HCT116 (cell line): ENCODE measurements at regions not wholly inside any gene's neighbourhood (a gene's known extent, or its start where the extent isn't known, plus 50 kb on each side); places are given as distances from the start of the nearest gene placed in this dataset.

Experiments used
- CBX3 ChIP-seq: IDR thresholded peaks from 2 replicates; pipeline ENCODE4 v1.6.1; 2012; ENCODE audit warnings: low read depth
- EGR1 ChIP-seq: IDR thresholded peaks from 2 replicates; pipeline ENCODE4 v1.6.1; 2012; ENCODE audit warnings: low read depth
- EZH2 ChIP-seq: fragments of 200-600 bp; sonication (generic); IDR thresholded peaks from 2 replicates; pipeline ENCODE4 v1.6.1; 2017; ENCODE audit warnings: antibody characterized with exemption, mixed run types
- EZH2phosphoT487 ChIP-seq: fragments of 200-600 bp; IDR thresholded peaks from 2 replicates; pipeline ENCODE4 v1.6.1; 2018; ENCODE audit warnings: antibody characterized with exemption, borderline replicate concordance
- POLR2A ChIP-seq: IDR thresholded peaks from 2 replicates; pipeline ENCODE4 v1.7.0; 2011; ENCODE audit warnings: borderline replicate concordance; ENCODE audit not compliant: insufficient read depth, insufficient read length; ENCODE audit errors: extremely low read depth
- POLR2AphosphoS5 ChIP-seq: IDR thresholded peaks from 2 replicates; pipeline ENCODE4 v1.6.1; 2011; ENCODE audit warnings: mild to moderate bottlenecking, low read depth, low read length, moderate library complexity
- RAD21 ChIP-seq: IDR thresholded peaks from 2 replicates; pipeline ENCODE4 v1.6.1; 2012; ENCODE audit warnings: low read depth, mild to moderate bottlenecking
- SP1 ChIP-seq: IDR thresholded peaks from 2 replicates; pipeline ENCODE4 v1.6.1; 2012; ENCODE audit warnings: low read depth
- SRF ChIP-seq: IDR thresholded peaks from 2 replicates; pipeline ENCODE4 v1.6.1; 2012; ENCODE audit warnings: low read depth
- ZFX ChIP-seq: fragments of 450-650 bp; IDR thresholded peaks from 2 replicates; pipeline ENCODE4 v1.6.1; 2017
- TF ChIP-seq, protein P1 (sequence below): IDR thresholded peaks from 2 replicates; pipeline ENCODE4 v1.6.1; 2012
- TF ChIP-seq, protein P2 (sequence below), 3 experiments: fragments of 200-600 bp in 1 of 3; sonication (generic) in 1 of 3; IDR thresholded peaks in 2 of 3; conservative IDR thresholded peaks in 1 of 3; 2 replicates each; pipeline ENCODE4 v1.5.1; 2012 to 2017; ENCODE audit warnings: low read depth in 2 of 3, low read length in 2 of 3, antibody characterized with exemption in 1 of 3, borderline replicate concordance in 1 of 3, control low read depth in 1 of 3, mild to moderate bottlenecking in 1 of 3, mixed read lengths in 1 of 3, mixed run types in 1 of 3, moderate library complexity in 1 of 3; ENCODE audit not compliant: insufficient read depth in 1 of 3
- TF ChIP-seq, protein P3 (sequence below): IDR thresholded peaks from 2 replicates; pipeline ENCODE4 v1.6.1; 2012; ENCODE audit warnings: low read depth
- TF ChIP-seq, protein P4 (sequence below): IDR thresholded peaks from 2 replicates; pipeline ENCODE4 v1.6.1; 2012

DNA sequence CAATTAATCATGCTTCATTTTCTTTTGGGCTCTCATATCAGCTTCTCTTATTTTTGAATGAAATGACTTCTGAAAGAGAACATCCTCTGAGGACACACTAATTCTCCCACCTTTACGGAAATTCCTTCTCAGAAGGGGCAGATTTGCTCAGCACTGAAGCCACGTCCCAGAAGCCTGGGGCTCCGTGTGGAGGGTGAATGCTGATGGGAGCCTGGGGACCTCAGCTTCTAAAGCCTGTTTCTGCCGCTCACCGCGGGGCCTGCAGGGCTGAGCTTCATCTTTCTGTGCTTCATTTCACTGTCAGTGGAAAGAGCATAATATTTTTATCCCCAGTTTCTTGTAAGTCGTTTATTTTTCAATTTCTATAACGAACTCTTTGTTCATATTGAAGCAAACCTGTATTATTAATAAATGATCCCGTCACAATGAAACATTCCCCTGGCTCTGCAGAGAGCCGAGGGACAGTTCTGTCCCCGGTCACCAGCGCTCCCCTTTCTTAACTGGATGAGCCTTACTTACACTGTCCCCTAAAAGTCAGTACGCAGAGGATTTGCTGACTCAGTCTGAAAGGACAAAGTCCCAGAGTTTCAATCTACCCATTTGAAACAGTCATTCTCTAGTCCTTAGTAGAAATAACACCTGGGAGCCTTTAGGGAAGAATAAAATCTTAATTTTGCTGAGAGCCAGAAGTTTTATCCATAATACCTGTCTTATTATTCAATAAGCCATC lies 364.6 kb upstream of the FAT1 start:
- TF ChIP-seq EZH2 (no peak), POLR2A (no peak), POLR2AphosphoS5 (no peak), SRF (no peak), EZH2phosphoT487 (no peak), CBX3 (no peak), EGR1 (no peak), RAD21 (no peak), SP1 (no peak), ZFX (no peak)
- TF ChIP-seq, protein P1, sequence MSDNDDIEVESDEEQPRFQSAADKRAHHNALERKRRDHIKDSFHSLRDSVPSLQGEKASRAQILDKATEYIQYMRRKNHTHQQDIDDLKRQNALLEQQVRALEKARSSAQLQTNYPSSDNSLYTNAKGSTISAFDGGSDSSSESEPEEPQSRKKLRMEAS: no peak
- TF ChIP-seq, protein P2, sequence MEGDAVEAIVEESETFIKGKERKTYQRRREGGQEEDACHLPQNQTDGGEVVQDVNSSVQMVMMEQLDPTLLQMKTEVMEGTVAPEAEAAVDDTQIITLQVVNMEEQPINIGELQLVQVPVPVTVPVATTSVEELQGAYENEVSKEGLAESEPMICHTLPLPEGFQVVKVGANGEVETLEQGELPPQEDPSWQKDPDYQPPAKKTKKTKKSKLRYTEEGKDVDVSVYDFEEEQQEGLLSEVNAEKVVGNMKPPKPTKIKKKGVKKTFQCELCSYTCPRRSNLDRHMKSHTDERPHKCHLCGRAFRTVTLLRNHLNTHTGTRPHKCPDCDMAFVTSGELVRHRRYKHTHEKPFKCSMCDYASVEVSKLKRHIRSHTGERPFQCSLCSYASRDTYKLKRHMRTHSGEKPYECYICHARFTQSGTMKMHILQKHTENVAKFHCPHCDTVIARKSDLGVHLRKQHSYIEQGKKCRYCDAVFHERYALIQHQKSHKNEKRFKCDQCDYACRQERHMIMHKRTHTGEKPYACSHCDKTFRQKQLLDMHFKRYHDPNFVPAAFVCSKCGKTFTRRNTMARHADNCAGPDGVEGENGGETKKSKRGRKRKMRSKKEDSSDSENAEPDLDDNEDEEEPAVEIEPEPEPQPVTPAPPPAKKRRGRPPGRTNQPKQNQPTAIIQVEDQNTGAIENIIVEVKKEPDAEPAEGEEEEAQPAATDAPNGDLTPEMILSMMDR (IDR thresholded peaks at IDR 0.05 in 2 of 3, conservative IDR thresholded peaks at IDR 0.05 in 1 of 3; ENCODE audit: borderline replicate concordance in 1 of 3, insufficient read depth in 1 of 3, low read depth in 2 of 3, low read length in 2 of 3): no peak
- TF ChIP-seq, protein P3, sequence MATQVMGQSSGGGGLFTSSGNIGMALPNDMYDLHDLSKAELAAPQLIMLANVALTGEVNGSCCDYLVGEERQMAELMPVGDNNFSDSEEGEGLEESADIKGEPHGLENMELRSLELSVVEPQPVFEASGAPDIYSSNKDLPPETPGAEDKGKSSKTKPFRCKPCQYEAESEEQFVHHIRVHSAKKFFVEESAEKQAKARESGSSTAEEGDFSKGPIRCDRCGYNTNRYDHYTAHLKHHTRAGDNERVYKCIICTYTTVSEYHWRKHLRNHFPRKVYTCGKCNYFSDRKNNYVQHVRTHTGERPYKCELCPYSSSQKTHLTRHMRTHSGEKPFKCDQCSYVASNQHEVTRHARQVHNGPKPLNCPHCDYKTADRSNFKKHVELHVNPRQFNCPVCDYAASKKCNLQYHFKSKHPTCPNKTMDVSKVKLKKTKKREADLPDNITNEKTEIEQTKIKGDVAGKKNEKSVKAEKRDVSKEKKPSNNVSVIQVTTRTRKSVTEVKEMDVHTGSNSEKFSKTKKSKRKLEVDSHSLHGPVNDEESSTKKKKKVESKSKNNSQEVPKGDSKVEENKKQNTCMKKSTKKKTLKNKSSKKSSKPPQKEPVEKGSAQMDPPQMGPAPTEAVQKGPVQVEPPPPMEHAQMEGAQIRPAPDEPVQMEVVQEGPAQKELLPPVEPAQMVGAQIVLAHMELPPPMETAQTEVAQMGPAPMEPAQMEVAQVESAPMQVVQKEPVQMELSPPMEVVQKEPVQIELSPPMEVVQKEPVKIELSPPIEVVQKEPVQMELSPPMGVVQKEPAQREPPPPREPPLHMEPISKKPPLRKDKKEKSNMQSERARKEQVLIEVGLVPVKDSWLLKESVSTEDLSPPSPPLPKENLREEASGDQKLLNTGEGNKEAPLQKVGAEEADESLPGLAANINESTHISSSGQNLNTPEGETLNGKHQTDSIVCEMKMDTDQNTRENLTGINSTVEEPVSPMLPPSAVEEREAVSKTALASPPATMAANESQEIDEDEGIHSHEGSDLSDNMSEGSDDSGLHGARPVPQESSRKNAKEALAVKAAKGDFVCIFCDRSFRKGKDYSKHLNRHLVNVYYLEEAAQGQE: no peak
- TF ChIP-seq, protein P4, sequence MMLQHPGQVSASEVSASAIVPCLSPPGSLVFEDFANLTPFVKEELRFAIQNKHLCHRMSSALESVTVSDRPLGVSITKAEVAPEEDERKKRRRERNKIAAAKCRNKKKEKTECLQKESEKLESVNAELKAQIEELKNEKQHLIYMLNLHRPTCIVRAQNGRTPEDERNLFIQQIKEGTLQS: no peak
